ENCODE measurements at regions not wholly inside any gene's neighbourhood (a gene's known extent, or its start where the extent isn't known, plus 50 kb on each side); places are given as distances from the start of the nearest gene placed in this dataset.

- no peak for DNase-seq (ENCODE audit: low spot score)
Observed at GRCh38 chr12:98217257-98217656, 298.1 kb upstream of the TMPO start.

- DNase-seq (ENCODE audit: low spot score) = no peak
Observed at GRCh38 chr12:98220636-98221035, 294.8 kb upstream of the TMPO start.

GRCh38 chr12:98221243-98221808 lies 294.1 kb upstream of the TMPO start:
- DNase-seq (ENCODE audit: low spot score) = no peak

DNA sequence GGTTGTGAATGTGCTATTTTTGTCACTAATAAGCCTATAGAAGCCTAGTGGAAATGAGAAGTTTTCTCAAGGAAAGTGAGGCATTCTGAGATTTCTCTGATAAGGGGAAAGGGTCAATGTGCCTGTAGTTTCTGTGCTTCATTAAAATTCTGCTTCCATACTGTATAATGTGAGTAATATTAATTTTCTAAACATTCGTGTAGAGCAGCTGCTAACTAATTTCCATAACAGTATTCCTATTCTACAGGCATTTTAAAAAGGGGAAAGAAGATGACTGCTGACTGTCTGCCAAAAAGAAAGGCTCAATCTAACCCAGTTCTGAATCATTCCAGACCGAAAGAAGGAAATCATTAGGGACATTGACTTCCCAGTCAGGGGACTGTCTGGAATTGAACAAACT lies 293.3 kb upstream of the TMPO start:
- no peak for DNase-seq (ENCODE audit: low spot score)

DNA sequence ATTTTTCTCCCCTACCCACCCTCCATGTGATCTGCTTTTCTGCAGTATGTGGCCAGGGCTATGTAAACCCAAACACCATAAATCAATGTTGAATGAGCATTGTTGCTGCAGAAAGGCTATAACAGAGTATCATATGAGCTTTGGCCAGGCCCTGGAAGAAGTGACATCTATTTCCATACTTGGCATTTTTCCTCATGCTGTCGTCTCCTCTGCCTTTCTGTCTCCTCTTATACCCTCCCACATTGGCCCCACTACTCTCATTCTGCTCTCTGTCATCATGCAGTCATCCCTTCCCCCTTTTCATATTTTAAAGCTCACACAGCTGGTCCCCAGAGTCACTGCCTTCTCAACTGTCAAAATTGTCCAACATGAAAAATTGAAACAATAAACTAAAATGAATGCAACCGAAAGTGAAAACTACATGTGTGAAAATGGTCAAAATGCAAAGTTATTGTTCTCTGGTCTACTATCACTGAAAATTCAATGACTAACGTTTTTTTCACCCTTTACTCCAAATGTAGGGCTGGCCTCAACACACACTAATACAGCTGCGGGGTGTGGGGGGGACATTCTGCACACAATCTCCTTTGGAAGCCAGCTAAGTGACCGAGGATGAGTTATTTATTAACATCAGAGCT lies 290.7 kb upstream of the TMPO start:
- no peak for DNase-seq (ENCODE audit: low spot score)

- peak; percentile 21 for DNase-seq (ENCODE audit: low spot score)
Observed at GRCh38 chr12:98227162-98227561, 288.2 kb upstream of the TMPO start.

- DNase-seq (ENCODE audit: low spot score) = no peak
Observed at GRCh38 chr12:98228683-98229539, 286.5 kb upstream of the TMPO start.

DNA sequence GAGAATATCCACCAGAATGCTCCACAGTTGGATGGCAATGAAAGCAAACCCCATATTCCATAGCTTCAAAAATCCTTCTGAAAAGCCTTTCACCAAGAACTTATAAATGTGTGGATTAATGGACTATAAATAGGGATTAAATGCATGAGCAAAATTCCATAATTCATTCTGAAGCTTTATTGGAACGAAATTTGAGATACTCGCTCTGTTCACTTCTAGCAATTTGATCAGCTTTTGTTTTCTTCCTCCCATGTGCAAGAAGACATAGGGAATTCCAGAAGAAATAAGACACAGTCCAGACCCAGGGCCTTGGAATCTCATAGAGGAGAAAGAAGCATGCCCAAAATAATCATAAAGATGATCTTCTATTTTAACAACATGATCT lies 285.9 kb upstream of the TMPO start:
- no peak for DNase-seq (ENCODE audit: low spot score)

- no peak for DNase-seq (ENCODE audit: low spot score)
Observed at GRCh38 chr12:98232753-98233390, 282.5 kb upstream of the TMPO start.

- DNase-seq (ENCODE audit: low spot score) = no peak
Observed at GRCh38 chr12:98235301-98235700, 280.1 kb upstream of the TMPO start.

DNA sequence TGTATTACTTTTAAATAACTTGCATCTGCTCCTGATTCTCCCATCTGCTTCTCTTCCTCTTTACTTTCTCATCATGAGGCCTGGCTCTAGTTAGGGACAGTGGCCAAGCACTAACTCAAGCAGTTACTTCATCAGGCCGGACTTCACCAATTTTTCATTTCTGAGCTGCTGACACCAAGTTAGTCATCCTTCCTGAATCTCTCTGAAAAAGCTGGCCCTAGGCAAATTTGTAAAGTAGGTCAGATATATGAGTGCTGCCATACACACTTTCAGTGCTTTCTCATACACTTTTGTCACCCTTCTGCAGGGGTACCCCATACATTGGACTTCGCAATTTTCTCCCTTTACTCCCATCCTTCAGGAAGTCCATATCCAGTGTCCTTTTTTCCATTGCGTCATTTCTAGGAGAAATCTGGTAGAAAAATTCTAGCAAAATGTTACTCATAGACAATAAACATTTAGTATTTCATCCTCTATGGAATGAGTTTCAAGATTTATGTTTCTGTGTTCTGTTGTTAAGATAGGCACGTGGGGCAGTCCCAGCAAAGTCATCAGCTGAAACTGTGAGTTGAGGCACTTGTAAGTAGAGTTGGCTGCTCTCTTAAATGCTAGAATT lies 276.8 kb upstream of the TMPO start:
- DNase-seq (ENCODE audit: low spot score) = no peak

- no peak for DNase-seq (ENCODE audit: low spot score)
Observed at GRCh38 chr12:98243190-98243589, 272.2 kb upstream of the TMPO start.

GRCh38 chr12:98244136-98244535 lies 271.3 kb upstream of the TMPO start:
- no peak for DNase-seq (ENCODE audit: low spot score)

DNA sequence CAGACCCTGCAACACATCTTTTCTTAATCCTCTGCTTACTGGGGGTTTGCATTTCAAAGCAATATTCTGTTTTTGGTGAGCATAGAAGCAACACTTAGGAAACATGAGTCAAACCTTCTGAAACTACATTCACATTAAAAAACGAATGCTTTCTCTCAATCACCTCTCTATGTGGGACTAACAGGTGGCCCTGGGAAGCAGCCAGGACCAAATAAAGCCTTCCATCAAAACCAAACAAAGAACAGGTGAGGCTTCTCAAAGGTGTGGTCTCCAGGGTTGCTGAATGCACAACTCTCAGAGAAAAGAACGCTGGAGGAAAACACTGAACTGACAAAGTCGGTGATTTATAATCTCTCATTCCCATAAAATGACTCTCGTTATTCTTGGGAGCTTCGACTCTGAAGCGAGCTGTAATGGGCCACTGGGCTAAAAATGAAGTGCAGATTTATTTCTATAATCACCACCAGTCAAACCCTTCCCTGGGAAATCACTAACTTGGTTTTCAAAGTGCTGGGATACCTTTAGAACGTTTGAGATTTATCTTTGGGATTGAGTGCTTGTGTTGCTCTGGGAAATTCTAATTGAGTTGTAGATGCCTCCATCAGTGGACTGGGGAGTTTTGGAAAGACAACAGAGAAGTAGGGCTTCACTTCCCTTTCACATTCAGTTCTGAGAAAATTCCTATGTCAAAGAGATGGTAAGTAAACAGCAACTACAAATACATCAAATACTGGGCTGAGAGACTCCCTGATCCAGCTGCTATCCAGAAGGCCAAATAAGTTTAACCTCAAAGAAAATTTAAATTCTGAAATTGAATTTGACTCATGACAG lies 262.0 kb upstream of the TMPO start:
- DNase-seq (ENCODE audit: low spot score) = no peak

GRCh38 chr12:98256830-98257229 lies 258.6 kb upstream of the TMPO start:
- DNase-seq (ENCODE audit: low spot score) = no peak

DNA sequence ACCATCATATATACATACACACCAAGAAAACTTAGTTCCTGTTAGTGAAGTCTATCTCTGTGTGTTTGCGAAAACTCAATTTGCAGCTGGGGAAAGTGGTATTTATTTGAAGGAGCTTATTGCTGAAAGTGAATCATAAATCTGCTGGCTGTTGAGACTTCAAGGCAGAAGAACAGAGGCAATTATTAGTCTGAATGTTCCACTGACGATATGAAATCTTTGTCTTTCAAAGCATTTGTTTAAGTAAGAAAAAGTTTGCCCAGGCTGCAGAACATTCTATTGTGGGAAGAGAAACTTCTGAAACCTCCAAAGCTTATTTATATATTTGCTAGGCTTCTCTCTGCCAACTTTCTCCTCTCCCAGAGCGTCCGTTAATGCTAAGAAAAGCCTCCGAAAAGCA lies 255.7 kb upstream of the TMPO start:
- no peak for DNase-seq (ENCODE audit: low spot score)

DNA sequence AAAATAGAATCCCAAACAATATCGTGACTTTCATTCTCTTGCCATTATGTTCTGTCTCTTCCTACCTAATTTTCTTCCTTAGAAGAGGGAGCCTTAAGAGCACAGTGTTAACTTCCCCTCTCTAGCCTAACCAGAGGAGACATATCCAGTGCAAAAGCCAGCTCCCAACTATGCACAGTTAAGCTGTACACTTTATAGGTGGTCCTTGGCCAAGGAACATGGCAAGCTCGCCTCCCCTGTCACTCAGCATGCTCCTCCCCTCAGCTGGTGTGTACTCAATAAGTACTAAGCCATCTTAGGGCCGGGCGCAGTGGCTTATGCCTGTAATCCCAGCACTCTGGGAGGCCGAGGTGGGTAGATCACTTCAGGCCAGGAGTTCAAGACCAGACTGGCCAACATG lies 255.1 kb upstream of the TMPO start:
- DNase-seq (ENCODE audit: low spot score) = no peak

DNA sequence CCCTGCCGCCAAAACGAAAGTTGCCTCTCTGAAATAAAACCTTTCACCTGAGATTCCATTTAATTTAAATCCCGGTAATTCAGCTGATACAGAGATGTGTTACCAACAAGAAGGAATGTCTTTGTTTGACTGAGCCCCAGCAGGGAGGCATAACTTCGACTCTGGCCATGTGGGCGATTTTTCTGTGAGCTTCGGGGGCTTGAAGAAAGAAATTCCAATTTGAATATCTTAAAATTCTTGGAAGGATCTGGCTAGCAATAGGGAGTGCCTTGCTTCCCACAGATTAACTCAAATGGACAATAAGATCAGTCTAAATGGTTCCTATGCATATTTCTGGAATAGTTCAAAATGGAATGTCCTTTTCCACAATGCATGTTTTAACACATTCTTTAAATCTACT lies 252.5 kb upstream of the TMPO start:
- no peak for DNase-seq (ENCODE audit: low spot score)

DNA sequence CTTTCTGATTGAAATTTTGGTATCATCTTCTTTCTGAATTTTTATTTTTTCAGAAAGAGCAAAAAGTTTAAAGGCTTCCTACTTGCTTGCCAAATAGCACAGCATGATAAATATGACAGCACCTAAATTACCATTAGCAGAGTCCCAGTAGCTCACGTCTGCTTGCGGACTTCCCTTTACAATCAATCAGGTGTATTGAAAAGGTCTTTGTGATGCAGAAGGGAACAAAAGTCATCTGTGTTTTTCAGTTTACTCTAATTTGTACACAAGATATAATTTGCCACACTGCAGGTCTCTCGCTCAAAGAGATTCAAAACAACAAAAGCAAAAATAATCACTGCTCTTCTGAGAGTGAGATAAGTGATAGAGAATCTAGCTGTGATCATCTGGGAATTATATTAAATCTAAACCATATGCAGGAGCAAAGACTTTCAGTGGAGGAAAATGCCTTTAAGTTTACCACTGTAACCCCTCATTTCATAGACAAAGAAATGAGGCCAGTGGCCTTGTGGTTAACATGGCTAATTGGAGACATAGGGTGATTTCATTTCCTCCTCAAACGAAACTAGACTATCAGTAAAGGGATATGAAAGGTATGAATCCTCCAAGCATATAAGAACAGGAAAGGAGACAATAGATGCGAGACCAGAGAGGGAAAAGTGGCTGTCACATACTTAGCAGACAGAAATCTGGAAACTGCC lies 240.8 kb upstream of the TMPO start:
- no peak for DNase-seq (ENCODE audit: low spot score)

- DNase-seq (ENCODE audit: low spot score) = no peak
Observed at GRCh38 chr12:98275131-98275475, 240.3 kb upstream of the TMPO start.

DNA sequence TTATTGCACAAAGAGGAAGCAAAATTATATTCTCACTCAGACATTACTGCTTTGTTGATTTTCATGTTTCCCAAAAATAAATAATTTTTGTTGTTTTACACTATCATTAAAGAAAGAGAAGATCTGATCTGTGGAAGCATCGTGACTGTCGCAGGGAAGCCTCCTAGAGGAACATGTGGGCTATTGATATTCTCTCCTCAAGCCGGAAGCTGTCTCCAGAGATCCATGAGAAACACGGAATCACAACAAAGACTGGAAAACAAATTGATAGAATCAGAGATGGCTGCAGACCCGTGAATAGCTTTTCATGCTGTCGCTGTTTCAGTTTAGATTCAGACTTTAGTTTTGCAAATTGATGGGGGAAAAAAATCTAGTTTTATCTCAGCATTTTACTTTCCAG lies 235.2 kb upstream of the TMPO start:
- DNase-seq (ENCODE audit: low spot score) = no peak

All from activated CD4-positive, alpha-beta T cell treated with anti-CD3 and anti-CD28 coated beads, Interleukin-2, Interleukin-4, amounts not matched to agents 100 ng/mL and 50 ng/mL, durations not matched to agents 16 hours and 8 hours (primary cell).